Stimulated activated CD4-positive, alpha-beta T cell treated with anti-CD3 and anti-CD28 coated beads, TNF-alpha, amount 100 ng/mL, for 4 hours (primary cell): ENCODE measurements at regions not wholly inside any gene's neighbourhood (a gene's known extent, or its start where the extent isn't known, plus 50 kb on each side); places are given as distances from the start of the nearest gene placed in this dataset.

ENCODE experiments used
- DNase-seq, 3 experiments: peaks; one replicate each; pipeline ENCODE4 v3.0.0-alpha.2; 2020; ENCODE audit warnings: low read depth in 3 of 3

DNA sequence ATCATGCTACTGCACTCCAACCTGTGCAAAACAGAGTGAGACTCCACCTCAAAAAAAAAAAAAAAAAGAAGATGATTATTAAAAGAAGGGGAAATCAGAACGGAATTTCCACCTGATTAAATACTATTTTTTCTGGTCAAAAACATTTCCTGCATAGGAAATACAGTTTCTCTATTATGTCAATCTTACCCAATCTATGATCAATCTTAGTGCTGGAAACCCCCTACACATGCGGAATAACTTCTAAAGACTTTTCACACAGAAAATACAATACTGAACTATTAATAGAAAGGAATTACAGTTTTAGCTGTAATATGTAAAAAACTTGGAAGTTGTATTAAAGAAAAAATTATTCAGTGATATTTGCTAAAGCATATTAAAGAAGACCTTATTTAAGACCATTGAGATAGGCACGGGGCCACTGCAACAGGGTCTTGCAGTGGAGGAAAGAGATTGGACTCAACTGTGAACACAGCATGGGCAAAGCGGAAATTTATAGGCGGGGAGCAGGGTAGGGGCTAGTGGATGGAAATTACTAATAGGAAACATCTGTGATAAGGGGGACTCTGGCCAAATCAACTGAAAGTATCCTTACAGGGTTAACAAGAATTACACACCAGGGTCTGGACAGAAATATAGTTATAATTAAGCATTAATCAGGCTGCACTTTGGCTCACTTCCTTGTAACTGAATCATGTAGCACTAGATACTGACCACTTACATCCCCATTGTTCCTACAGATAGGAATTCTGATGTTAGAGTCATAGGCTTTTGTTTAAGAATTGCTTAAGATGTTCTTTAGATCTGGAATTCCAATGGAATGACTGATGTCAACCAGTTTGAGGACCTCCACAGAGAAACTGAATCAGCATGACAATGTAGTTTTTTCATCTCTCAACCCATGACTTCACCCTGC lies 411.5 kb upstream of the DDI1 start:
- DNase-seq = no peak

DNA sequence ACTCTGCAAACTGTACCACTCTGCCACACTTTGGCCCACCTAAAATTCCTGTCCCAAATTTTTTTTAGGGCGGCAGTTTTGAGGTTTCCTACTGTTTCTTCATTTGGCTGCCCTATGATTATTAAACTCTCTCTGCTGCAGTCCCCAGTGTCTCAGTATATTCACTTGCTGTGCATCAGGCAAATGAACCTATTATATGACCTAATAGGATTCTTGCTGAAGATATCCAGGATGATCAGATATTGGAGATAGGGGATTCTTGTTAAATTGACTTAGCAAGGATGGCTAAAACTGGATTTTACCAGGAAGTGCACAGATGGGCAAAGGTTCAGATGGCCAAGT lies 410.8 kb upstream of the DDI1 start:
- no peak for DNase-seq

DNA sequence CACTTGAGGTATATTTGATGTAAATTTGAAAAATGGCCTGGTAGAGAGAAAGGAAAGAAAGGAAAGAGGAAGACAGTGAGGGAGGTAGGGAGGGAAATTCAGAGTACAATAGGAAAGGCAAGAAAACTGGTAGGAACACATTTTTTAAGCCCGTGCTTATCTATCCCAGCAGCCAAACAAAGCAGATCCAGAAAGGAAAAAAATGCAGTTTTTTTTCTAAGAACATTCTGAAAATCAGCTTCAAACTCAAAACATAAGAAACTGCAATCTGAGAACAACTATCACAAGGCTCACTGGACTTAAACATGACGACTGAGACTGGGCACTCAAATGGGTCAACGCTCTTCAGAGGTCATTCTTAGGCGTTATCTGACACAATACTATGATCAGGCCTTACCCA lies 408.3 kb upstream of the DDI1 start:
- DNase-seq = no peak

DNA sequence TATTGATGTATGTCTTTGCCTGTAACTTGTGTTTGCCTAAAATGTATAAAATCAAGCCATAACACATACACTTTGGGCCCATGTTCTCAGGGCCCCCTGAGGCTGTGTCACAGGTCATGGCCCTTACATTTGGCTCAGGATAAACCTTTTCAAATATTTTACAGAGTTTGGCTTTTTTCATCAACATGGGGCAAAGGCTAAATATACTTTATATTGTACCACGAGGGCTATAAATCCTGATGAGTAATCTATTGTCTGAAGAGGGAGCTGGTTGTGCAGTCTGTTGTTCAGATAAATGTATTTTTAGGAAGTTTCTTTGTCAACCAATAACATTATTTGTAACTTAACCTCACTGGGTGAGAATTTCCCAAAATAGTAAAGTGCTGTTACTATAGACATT lies 404.6 kb upstream of the DDI1 start:
- DNase-seq = no peak

DNA sequence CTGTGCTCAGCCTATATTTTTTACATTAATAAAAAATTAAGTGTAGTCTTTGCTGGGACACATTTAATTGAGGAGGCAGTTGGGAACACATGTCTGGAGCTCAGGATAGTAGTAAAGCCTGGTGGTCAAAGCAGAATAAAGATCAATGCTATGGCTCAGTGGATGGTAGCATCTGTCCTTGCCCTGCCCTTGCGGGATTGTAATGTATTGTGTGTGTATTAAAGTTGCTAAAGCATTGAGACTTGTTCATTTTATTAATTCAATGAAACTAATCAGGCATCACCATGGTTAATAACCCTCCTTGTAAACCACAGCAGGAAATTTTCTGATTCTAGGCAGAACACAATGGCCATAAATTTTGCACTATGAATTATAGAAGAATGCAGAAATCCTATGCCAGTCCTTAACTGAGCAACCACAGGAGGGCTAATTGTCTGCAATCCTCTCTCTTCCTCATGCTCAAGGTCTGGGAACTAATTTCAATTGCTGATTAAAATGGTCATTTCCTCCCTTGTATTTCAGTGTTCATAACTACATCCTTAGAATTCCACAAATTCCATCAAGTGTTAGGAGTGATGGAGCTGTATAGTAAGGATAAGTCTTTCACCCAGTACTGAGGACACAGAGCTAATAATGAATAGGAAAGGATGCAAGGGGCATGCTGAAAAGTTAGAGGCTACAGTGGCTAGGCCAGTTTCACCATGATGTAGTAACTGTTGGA lies 403.2 kb upstream of the DDI1 start:
- DNase-seq = no peak

DNA sequence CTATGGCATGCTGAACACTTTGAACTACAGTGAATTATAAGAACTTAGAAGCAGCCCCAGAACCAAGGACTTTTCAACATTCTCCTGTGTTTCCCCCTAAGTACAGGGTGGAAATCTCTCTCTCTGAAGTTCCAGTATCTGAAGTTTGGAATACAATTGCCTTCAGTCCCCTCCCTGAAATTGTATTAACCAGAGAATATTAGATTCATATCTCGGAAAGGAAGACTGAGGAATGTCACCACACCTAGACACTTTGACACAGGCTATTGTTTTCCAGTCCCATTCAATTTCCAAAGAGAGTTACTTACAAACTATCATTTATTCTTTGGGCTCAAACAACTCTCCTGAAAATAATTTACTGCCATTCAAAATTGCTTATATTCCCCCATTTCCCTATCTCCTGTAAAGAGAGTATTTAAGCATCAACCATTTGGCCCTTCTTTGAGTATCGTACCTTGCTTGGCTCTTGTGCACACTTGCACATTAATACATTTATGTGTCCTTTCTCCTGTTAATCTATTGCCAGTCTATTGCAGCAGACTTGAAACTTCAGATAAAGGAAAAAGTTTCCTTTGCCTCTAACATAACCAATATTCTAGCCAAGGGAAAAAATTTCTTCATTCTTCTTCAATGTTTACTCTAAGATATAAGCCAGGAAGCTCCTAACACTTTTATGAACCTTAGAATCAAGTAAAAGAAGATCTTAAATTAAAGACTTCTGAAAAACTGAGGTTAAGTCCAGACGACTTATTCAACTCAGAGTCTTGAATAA lies 402.4 kb upstream of the DDI1 start:
- DNase-seq = no peak

DNA sequence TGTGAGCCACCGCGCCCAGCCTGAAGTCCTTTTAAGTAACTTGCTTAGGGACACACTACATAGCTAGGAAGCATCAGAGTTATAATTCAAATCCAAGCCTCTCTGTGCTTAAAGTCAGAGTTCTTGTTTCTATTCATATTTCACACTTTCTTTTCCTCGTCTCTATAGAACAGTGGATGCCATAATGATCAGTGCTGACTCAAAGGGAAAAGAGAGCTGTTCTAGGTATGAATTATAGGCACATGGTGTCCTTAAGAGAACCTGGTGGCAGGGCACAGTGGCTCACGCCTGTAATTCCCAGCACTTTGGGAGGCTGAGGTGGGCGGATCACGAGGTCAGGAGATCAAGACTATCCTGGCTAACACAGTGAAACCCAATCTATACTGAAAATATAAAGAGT lies 400.2 kb upstream of the DDI1 start:
- DNase-seq = no peak

DNA sequence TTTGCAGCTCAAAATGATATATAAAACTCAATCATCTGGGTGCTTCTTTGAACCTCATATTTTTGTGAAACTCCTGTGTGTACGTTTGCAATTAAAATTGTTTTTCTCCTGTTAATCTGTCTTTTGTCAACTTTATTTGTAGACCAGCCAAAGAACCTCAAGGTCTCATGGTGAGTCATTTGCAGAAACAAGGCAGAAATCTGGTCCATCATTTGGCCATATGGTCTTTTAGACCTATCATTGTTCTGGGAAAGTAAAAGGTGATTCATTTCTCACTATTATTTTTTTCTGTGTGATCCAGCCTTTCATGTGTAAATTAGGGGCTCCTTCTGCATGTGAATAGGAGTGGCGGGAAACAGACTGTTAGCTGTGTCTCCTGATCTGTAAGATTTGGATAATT lies 399.1 kb upstream of the DDI1 start:
- DNase-seq = no peak

DNA sequence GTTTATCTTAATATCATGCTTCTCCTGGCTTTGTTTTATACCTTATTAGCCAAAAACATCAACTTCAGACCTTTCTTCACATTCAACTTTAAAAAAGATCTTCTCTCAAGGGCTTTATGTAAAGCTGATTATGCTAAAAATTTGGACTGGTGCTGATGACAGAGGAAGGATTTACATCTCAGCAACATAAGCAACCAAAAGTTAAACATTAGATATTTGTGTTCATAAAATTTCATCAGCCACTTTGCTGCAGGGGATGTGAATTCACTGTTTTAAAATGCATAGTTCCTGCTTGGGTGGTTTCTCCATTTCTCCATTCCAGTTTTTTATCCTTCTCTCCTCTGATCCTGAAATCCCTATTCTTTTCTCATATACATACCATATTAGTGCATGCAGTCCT lies 398.6 kb upstream of the DDI1 start:
- no peak for DNase-seq

DNA sequence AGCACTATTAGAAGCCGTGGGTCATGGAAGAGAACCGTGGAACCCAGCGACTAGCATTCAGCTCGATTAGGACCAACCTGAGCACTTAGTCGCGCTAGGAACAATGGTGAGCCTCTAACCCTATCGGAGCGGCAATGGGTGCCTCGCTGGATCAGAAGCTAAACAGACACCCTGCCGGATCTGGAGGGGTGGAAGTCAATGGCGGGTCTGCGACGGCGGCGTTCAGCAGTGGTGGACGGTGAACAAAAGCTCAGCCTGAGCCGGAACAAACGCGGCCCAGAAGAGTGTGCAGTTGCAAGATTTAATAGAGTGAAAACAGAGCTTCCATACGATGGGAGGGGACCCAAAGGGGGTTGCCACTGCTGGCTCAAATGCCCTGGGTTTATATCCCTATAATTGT lies 391.8 kb upstream of the DDI1 start:
- no peak for DNase-seq

DNA sequence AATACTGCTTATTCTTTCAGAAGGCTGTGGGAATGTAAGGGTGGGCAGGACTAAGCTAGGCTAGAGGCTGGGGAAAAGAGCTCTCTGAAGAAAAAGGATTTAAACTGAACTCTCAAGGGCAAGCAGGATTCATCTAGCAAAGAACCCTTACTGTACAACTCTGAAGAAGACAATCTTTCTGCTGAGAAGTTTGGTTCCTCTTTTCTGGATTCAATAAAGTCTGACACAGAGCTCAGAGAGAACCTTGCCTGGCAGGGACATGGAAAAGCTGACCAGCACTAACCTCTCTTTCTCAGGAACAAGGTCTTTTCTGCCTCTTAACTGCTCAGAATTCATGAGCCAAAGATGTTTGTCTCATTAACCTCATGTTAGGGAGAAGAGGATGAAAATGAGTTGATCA lies 388.4 kb upstream of the DDI1 start:
- no peak for DNase-seq

DNA sequence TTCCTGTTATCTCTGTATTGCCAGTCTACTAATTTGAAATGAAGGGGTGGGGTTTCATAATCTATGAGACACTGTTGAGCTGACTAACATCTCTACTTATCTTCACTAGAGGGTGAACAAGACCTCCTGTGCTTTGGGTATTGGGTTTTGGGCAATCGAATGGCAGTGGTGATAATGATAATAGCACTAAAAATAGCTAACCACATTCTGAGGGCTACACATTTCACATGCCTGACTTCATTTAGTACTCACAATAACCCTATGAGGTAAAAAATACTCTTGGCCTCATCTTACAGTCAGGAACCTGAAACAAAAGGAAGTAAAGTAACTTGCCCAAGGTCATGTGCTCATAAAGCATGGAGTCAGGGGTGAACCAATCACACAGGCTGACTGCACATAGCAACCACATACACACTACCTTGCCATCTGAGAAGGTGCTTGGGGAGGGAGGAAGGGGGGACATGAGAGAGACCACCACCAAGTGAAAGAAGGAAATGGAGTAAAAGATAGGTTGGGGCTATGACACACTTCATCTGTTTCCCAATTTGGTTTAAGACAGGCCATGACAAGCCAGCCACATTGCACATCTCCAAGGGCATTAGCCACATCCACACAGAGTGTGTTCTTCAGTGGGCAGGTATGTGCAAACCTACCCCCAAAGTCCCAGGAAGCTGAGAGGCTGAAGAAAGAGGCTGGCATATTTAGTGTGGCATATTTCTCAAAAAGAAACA lies 387.6 kb upstream of the DDI1 start:
- DNase-seq = no peak

DNA sequence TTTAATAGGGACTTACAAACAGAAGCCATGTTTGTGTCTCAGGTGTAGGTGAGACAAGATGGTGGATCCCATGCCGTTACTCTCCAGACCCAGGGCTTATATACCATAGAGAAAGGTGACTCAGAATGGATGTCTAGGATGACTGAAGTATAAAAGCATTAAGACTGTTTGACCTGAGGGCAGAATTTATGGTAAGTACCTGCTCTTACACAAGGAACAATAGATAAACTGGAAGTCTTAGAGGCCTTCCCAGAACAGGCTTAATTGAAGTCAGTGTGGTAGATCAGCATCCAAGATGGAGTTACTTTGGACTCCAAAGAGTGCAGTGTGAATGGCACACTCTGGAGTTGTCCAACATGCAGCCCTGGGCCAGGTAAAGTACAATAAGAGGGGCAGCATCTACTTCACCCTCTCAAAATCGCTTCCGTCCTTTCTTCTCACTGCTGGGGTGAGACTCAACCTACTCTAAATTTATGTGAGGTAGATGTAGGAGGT lies 387.0 kb upstream of the DDI1 start:
- no peak for DNase-seq

DNA sequence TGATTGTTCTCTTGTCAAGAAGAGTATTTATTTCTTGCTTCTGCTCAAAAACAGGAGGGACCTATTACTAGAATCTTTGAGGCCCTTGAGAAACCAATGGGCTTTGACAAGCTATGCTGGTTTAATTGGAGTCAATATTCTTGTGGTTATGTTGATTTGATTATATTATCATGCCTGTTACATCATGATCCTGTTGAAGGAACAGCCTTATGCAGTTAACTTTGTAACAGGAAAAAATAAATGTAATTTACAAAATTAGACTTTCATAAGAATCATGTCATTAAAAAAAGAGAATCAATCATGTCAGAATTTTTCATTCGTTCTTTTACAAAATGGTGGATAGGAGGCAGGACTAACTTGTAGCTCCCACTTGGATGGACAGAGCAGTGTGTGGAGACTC lies 386.1 kb upstream of the DDI1 start:
- no peak for DNase-seq

DNA sequence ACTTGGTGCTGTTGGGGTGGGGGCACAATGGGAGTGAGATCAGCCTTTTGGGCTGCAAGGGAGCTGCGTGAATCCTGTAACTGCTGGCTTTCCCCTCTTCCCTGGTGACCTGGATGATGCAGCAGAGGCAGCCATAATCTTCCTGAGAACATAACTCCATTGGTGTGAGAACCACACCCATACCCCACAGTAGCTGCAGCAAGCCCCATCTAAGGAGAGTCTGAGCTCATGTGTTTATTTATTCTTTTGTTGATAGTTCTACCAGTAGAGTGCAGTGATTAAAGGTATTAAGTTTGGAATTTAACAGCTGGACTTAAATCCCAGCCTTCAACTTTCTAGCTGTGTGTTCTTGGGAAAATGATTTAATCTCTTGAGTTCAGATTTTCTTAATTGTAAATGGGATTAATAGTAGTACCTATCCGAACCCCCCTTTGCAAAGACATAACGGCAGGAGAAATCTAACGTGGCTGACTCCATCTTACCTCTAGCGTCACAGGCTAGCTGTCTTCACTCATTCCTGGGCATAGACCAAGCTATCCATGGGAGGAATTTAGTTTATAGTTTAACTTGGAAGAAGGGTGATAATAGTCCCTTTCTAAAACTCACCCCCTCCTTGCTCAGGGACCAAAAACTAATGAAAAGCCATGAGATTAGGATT lies 385.0 kb upstream of the DDI1 start:
- no peak for DNase-seq

DNA sequence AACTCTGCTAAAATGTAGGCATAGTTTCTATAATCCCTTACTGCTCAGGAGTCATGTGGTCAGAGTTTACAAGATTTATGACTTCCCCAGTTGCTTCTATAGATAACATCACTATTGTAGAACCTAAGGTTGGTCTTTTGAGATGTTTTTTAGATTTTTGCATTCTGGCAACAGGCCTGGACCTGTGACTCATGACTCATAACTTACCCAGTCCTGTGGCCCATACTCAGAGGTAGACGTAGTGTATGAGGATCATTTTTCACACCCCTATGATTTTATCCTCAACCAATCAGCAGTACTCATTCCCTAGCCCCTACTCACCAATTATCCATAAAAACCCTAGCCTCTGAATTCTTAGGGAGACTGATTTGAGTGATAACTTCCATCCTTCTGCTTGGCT lies 384.4 kb upstream of the DDI1 start:
- DNase-seq = no peak

DNA sequence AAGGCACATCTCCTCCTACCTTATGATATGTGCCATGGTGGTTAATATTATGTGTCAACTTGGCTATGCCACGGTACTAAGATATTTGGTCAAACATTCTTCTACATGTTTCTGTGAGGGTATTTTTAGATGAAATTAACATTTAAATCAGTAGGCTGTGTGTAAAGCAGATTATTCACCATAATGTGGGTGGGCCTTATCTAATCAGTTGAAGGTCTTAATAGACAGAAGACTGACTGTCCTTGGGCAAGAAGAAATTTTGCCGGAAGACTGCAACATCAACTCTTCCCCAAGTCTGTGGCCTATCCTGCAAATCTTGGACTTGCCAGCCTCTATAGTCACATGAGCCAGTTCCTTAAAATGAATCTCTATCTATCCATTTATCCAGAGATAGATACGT lies 380.1 kb upstream of the DDI1 start:
- DNase-seq = no peak

DNA sequence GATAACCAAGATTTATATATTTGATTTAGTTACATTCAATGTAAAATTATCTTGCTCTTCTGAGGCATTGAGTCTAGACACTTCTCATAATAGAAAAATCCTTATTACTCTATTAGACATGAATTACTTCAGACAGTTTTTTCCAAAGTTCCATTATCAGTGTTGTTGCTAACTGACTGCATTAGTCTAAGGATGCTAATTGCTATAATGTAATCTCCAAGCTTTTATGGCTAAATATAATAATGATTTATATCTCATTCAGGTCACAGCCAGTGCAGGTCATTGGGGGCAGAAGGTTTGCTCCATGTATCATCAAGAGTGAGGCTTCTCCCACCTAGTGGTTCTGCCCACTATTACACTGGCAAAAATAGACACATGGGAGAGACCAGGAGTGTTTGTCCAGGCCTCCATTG lies 377.2 kb upstream of the DDI1 start:
- DNase-seq = no peak

DNA sequence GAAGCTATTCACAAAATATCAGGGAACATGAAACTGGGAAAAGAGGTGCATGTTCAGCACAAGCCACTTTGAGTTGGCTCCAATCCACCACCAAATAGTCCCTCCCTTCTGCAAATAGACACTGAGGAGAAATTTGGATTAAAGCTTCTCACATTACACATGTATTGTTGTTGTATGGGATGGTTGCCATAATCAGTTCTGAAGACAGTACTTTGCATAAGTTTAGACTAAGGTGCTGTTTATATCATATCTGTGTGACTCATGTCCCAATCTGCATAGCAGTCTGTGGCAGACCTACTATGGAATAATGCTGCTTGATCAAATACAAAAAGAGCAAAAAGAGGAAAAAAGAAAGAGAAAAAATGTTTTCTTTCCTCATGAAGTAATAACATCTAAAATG lies 376.7 kb upstream of the DDI1 start:
- DNase-seq = no peak

DNA sequence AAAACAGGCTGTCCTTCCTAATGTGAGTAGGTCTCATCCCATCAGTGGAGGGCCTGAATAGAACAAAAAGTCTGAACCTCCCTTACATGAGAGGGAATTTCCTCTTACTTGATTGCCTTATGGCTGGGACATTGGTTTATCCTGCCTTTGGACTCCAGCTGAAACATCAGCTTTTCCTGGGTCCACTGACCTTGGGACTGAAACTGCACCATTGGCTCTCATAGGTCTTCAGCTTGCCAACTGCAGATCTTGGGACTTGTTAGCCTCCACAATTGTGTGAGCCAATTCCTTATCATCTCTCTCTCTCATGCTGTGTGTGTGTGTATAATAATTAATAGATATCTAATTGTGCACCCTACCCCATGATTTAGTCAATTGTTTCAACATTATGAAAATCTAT lies 375.3 kb upstream of the DDI1 start:
- DNase-seq = no peak

DNA sequence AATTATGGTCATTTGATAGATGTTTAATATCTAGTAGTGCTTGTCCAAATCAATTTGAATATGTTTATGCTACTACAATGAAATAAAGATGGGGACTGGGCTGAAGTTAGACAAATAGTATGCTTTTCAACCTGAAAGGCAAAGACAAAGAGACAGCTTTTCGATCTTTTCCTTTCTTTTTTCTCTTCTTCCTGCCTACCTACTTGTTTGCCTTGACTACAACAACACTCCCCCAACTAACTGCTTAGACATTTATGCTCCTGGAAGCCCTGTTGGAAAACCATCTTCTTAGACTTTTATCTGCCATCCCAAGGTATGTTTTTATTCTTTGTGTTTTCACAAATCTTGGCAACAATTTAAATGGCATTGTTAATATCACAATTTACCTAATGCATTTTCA lies 374.4 kb upstream of the DDI1 start:
- DNase-seq = no peak
